GM19455 (cell line): ENCODE measurements at regions not wholly inside any gene's neighbourhood (a gene's known extent, or its start where the extent isn't known, plus 50 kb on each side); places are given as distances from the start of the nearest gene placed in this dataset.

Experiments used
- ATAC-seq: cut with Tn5 transposase; IDR thresholded peaks from one replicate; pipeline ENCODE4 v1.9.1; 2021; ENCODE audit not compliant: unreplicated experiment

DNA sequence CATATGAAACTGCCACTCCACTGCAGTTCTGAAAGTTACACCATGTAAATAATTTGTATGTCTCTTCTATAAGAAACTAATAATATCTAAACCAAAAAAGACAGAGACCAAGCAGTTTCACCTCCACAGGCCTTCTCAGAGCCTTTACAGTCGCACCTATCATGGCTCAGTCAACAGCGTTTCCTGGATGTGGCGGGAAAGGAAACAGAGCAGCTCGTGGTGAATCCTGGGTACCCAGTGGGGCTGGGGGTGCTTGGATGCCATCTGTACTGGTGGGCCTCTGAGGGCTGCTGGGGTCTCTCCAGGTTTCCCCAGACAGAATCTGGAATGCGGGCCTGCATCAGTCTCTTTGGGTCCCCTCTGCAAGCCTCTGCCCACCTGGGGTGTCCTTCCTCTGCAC is 100.2 kb upstream of the CASZ1 start:
- no peak for ATAC-seq

GRCh38 chr1:10897321-10897980 is 101.0 kb upstream of the CASZ1 start:
- ATAC-seq = no peak

DNA sequence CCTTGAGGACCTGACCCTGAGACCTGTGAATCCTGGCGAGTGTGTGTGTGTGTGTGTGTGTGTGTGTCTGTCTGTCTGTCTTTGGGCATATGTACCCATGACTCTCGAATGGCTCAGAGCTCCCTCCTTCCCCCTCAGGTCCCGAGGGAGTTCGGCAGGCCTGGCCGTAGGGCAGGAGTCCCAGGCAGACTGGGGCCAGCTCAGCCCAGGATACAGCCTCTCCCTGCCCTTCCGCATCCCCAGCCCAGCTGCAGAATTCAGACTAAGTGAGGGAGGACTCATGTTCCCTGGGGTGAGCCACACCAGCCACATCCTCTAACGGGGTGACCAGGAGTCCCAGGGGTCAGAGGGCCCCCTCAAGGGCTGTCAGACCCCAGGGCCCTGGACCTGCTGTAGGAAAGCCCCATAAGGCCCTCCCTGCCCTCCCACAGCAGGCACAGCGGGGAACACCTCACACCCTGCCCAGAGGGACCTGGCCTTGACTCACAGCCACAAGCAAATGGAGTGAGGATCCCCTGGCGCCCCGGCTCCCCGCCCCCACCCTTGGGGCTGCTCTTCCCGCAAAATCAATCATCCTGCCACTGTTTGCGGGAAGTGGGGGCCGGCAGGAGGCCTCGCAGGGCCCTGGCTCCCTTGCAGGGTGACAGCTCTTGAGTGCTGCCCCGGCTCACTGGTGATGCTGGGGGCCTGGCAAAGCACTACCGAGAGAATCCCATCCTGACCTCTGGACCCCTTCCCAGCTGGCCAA is 101.7 kb upstream of the CASZ1 start:
- no peak for ATAC-seq

DNA sequence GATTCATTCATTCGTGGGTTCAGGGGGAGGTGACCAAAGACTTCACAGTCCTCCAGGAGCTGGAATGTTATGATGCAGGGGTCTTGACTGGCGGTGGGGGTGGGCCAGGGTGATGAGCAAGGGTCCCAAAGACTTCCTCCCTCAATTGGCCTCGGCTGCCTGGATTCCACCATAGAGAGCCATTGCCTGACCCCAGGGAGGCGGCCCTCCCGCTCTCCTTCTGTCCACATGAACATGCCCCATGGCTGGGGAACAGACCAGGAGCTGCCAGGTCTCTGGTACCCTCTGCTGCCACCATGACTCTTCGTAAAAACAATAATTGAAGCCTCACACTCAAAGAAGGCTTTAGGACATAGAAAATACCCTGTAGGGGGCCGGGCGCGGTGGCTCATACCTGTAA is 102.5 kb upstream of the CASZ1 start:
- ATAC-seq = no peak

DNA sequence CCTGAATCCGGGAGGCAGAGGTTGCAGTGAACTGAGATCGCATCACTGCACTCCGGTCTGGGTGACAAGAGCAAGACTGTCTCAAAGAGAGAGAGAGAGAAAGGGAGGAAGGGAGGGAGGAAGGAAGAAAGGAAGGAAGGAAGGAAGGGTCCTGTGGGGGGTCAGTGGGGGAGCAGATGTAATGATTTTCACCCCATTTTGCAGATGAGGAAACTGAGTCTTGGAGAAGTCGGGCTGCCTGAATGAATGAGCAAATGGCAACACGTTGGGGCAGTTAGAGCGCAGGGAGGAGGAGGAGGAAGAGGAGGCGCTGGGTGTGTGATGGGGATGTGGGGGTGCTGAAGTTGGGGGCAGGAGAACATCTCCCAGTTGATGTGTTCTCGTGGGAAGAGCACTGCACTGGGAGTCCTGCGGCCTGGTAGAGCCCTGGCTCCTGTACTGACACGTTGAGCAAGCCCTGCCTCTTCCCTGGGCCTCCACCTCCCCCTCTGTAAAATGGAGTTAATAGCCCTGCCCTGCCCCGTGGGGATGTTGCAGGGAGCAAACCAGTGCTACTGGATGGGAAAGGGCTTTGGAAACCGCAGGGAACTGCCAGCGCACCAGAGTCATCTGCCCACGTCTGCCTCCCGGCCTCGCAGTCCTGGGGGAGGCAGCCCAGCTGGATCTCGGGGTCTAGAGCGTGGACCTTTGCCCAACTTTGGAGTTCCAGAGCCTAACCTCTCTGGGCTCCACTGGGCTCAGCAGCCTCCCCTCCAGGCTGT is 103.2 kb upstream of the CASZ1 start:
- no peak for ATAC-seq

GRCh38 chr1:10900251-10900651 is 103.8 kb upstream of the CASZ1 start:
- ATAC-seq = no peak

DNA sequence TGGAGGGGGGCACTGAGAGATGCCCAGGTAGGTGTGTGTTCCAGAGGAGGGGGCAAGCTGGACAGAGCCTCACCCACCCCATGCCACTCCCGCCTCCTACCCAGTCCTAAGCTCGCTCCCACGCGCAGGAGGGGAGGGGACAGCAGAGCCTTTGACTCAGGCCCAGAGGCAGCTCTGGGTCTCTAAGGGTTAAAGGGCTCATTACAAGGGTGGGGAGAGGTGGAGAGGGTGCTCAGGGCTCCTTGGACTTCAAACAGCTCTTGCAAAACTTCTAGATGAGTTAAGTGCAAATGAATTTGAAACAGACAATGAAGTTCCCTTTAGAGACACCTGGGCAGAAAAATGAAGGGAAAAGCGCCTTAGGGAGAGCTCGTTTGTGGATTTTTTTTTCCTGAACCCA is 104.2 kb upstream of the CASZ1 start:
- no peak for ATAC-seq

- ATAC-seq = no peak
Measured at GRCh38 chr1:10901091-10901890, 104.8 kb upstream of the CASZ1 start.

- ATAC-seq = no peak
Measured at GRCh38 chr1:10901891-10902805, 105.7 kb upstream of the CASZ1 start.

DNA sequence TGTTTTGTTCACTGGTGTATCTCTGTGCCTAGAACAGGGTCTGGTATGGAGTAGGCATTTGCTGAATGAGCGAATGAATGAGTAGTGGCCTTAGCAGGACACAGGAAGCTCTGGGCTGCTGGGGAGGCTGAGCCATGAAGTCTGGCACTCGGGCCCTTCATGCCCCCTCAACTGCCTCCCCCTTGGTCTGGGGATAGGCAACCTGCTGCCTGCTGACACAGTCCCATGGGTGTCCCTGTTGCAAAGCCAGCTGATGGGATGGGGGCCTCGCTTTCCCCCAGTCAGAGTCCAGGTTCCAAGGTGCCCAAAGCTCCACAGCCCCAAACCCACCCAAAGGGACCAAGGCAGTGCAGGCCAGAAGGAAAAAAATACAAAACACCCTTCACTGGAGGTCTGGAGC is 107.0 kb upstream of the CASZ1 start:
- no peak for ATAC-seq

DNA sequence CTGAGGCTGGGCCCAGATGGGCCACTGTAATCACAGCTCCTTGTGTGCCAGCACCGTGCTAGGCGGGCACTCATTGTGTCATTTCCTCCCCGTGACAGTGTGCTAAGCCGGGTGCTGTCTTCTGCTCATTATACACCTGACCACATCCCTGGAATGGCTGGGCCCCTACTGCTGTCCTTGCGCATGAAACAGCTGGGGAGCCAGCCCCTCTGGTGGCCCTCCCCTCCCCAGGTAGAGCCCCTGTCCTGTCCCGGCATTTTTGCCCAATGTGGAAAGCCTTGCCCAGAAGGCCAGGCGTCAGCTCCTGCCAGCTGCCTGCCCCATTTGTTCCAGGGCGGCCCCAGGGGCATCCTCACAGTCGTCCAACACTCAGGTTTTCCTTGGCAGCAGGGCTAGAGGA is 107.4 kb upstream of the CASZ1 start:
- ATAC-seq = no peak

DNA sequence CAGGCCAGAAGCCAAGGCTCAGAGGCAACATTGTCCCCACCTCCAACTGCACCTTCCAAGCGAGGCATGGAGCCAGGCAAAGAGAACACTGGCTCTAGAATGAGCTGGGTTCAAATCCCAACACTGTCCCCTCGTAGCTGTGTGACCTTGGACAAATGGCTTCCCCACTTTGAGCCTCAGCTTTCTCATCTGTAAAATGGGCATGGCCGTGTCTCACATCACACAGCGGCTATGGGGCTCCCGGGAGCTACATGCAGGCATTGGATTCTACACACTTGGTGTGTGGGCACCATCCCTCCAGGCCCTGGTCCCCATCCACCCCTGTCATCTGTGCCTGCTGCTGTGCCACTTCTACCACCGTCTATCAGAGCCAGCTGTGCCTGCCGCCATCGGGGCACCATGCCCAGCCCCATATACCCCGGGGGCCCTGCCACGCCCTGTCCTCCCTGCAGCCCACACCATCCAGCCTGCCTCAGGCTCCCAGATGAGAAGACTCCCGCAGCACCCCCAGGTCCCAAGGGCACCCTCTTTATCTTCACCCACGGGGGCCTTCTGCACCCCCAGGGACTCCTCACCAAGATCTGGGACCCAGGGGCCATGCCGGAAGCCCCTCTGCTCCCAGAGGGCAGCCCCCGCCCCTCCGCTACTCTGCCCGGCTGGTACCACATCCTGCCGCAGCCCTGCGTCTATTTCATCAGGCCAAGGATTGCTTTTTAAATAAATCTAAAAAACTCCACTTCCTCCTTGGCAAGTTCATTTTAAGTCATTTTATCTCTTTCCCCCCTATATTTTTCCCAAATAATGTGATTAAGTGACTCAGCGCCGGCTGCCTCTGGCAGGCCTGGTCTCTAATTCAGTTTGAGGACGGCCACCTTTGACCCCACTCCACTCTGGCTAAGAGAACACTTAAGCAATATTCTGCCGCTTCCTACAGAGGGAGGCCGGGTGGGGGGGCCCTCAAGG is 107.8 kb upstream of the TARDBP start:
- no peak for ATAC-seq

DNA sequence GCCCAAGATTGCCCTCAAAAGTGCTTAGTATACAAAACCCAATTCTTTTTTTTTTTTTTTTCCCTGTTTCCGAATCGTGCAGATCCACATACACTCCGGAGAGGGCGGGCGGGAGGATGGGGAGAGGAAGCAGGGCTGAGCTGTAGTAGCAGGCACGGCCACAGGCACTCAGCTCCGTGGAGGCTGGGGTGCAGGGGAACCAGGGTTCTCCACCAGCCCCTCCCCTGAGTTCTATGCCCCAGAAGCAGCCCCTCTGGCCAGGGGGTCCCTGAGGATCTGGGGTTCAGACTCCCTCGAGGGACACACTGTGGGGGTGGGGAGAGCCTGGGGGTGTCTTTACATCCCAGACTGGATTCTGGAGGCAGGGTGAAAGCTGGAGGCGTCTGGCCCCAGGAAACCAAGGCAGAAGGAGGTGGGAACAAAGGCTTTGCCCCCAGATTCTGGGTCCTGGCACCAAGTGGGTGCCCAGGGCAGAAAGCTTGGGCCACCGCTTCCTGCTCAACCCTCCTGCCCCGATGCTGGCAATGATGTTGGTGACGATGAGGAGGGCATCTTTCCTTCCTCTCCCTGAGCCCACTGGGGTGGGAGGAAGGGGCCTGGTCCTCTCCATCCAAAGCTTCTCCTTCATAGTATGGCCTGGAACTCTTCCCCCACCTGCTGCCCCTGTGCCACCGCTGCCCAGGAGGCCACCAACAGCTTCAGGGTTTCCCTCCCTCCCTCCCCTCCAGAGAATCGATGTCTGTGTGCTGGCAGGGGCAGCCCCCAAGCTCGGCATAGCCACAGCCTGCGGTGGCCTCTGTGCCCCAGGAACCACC is 106.4 kb upstream of the TARDBP start:
- ATAC-seq = no peak

DNA sequence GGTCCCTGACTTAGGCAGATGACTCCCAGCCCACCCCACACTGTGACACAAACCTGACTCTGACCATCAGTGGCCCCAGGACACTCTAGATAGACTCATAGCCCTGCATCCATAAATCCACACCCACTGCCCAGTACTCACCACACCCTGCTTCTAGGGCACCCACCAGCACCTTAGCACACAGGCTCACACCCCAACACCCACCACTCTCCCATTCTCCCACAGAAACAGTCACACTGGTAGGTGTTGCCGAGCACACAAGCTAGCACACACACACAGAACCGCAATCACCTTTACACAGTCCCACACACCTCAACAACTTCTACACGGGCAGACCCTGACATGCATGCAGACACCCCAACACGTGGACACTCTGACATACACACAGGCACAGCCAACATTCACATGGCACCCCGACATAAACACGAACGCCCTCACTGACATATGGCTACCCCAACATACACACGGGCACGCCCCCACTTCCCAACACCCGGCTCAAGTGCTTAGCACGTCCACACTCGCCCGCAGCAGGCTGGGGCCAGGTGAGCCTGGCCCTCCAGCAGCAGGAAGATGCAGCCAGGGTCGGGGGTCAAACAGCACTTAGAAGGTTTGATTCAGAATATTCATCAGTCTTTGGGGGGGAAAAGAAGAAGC is 105.5 kb upstream of the TARDBP start:
- ATAC-seq = no peak

DNA sequence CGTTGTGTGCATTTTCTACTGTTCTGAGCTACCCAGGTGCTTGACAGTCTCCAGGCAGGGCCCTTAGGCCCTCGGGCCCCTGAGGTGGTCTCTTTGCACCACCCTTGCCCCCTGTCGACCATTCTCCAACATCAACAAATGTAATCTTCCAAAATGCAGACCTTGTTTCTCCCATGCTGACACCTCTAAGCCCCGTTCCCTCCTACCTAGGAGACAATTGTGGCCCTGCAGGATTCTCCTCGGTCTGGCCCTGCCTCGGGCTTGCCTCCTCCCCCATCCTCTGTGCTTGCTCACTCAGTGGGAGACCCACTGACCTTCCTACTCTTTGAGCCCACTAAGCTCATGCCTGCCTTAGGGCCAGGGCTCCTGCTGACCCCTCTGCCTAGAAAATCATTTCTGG is 104.2 kb upstream of the TARDBP start:
- no peak for ATAC-seq

- no peak for ATAC-seq
Measured at GRCh38 chr1:10909697-10910680, 102.5 kb upstream of the TARDBP start.
